Right kidney (tissue), 1 donor: ENCODE measurements at regions not wholly inside any gene's neighbourhood (a gene's known extent, or its start where the extent isn't known, plus 50 kb on each side); places are given as distances from the start of the nearest gene placed in this dataset.
"Not testable (repeated sequence)": the region's sequence is repeated elsewhere in the genome, so short reads cannot be mapped to it uniquely, and the experiment has no call there.

ENCODE experiments used
- DNase-seq: peaks from one replicate; pipeline ENCODE4 v3.0.0-alpha.2; 2016

- DNase-seq = no peak
These were observed 52.5 kb upstream of the RESF1 start for GRCh38 chr12:31906557-31907301.

DNA sequence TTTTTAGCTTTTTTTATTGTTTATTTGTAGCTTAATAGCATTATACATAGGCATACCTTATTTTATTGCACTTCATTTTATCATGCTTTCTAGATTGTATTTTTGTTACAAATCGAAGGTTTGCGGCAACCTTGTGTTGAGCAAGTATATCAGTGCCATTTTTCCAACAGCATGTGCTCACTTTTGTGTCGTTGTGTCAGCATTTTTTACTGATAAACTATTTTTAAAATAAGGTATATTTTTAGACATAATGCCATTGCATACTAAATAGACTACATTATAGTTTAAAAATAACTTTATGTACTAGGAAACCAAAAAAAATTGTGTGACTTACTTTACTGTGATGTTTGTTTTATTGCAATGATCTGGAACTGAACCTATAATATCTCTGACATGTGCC, 56.2 kb upstream of the RESF1 start:
- no peak for DNase-seq

DNA sequence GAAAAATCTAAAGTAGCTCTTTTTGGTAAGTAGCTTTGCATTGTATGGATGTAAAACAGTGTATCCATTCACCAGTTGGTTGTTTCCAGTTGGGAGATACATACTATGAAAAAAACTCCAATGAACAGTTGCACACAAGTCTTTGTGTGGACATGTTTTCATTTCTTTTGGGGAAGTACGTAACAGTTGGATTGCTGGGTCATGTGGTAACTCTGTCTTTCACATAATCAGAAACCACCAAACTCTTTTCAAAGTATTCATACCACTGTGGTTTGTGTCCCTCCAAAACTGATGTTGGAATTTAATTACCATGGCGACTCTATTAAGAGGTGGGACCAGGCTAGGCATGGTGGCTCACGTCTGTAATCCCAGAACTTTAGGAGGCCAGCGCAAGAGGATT, 58.9 kb upstream of the RESF1 start:
- no peak for DNase-seq

DNA sequence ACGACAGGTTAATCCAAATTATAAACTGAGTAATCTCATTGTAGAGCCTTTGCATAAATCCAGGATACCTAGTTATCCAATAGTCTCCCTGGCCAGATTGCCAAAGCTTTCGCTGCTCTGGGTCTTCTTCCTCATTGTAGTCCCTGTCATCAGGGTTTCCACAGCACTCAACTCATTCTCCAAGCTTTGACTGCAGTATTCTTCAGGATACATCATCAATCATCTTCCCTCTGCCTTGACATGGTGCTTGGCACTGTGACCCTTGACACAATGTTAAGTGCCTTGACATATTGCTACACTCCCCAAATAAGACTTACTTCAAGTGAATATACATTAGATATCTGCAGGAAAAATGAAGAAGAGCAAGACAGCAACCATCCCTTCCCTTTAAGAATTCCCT, 60.1 kb upstream of the RESF1 start:
- no peak for DNase-seq

DNA sequence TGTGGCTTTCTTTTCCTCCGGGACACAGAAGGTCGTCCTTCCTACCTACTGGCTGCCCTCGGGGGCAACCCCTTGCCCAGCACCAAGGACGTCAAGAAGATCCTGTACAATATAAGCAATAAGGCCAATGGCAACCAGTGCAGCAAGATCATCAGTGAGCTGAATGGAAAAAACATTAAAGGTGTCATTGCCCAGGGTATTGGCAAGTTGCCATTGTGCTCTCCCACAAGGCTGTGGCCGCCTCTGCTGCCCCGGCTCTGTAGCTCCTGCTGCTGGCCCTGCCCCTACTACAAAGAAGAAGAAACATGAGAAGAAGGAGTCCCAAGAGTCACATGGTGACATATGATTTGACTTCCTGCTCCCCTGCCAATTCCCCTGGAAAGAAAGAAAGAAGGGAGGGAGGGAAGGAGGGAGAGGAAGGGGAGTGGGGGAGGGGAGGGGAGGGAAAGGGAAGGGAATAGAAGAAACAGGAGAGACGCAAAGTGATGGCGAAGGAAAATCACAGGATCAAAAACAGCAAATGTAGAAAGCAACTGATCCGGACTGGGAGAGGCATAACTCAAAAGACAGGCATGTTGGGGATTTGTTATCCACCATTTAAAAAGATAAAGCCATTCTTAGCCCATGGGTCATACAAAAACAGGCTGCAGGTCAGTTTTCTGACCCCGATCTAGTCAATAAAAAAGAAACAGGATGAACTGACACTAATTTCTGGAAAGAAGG, 61.3 kb upstream of the RESF1 start:
- peak; percentile 31 for DNase-seq

DNA sequence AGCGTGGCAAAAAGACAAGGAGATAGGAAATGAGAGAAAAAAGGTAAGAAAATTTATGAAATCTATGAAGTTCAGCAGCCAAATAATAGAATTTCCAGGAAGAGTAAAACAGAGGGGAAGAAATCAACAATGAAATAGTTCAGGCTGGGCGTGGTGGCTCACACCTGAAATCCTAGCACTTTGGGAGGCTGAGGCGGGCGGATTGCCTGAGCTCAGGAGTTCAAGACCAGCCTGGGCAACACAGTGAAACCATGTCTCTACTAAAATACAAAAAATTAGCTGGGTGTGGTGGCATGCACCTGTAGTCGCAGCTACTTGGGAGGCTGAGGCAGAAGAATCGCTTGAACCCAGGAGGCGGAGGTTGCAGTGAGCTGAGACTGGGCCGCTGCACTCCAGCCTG, 62.1 kb upstream of the RESF1 start:
- not testable (repeated sequence) for DNase-seq

DNA sequence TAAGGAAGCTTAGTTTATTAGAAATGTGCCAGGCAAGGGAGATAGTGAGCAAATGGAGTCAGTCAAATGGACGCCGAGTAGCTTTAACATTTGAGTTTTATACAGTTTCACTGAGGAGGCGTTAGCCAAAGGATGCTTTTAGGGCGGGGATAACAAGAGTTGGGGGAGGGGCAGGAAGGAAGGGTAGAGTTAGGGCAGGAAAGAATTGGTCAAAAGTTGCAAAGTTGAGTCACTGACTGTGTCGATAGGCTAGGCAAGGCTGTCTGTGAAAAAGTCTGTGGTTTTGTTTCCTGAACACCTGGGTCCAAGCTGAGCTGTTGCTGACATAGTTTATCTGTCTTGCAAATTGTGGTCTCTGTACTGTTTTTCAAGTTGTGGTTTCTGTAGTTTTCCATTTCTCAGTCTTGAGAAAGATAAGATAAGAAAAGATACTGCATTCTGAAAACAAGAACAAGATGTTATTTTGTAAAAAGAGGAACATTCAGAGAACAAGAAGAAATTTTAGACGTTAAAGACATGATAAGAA, 62.6 kb upstream of the RESF1 start:
- DNase-seq = no peak

DNA sequence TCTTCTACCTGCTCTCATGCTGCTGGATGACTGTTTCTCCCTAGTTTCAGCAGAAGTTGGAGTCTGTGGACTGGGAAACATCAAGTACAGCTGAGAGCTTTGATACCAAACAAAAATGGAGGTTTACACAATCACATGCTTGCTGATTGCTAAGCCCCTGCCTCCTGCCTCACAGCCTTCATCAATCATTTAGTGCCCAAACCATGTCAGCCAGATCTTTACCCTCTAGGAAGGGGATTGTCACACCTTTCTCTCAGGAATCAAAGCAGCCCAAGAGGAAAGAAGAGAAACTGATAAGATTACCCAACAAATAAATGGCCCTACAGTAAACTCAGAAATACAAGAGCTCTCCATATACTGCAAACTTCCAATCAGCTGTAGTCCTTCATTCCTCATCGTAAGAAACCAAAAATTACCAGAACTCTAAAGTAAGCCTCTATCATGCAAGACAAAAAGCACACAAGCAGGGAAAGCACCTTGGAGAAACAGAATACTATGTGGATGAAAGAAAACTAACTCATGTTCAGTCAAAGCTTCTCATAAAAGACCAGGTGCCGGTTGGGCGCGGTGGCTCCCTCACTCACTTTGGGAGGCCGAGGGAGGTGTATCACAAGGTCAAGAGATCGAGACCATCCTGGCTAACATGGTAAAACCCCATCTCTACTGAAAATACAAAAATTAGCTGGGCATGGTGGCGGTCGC, 63.6 kb upstream of the RESF1 start:
- no peak for DNase-seq

DNA sequence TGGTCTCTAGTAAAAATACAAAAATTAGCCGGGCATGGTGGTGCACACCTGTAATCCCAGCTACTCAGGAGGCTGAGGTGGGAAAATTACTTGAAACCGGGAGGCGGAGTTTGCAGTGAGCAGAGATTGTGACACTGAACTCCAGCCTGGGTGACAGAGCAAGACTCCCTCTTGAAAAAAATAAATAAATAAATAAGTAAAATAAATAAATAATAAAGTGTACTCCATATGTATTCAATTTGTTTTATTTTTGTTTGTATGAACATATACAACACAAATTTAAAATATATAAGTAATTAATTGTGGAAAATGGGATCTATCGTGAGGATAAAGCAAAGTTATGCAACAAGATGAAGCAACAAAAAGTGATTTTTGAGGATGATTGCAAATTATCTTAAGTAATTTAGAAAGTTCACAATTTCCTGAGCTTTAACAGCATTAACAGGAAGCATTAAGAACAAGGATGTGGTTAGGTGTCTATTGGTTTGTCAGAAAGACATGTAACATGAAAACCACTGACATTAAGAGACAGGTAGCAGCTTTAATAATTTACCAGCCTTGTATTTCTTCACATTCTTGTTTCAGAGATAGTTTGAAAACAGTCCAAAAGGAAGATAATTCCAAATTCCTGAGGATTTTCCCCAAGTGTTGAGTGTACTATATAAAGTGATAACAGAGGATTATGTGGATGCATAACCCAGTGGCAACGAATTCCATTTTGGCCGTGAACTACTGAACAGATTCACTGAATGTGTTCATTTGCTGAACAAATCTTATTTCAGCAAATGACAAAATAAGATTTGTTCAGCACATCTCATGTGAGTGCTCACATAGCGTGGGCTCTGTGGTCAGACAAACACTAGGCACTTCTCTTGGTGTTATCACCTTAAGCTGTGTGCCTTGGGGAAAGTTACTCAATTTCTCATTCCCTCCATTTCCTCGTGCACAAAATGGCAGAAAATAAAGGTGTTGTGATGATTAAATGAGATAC, 68.6 kb upstream of the RESF1 start:
- no peak for DNase-seq

DNA sequence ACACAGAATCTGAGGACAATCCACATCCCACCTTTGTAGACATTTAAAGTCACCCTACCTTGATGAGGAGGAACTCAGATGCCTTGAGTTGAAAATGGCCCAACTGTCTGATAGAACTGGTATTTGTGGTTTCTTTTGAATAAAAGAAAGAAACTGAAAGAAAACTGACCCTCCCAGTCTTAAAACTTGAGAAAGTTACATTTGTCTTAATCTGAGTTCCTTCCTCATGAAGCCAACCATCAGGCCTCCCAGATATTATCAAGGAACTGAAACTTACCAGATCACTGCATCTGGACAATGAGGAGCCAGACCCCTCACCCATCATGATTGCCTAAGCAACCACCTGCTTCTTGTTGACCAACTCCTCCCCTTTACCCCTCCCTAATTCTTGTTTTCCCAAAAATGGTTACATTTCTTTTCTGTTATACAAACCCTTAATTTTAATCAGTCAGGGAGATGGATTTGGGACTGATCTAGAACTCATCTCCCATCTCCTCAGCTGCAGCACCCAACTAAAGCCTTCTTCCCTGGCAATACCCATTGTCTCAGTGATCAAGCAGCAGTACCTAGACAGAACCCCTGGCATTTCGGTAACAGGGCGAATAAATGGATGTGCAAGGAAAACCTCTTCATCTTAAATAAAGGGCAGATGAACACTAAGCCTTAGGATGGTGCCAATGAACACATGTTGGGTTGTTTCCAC, 72.0 kb upstream of the RESF1 start:
- DNase-seq = no peak

- DNase-seq = not testable (repeated sequence)
These were observed 76.5 kb upstream of the RESF1 start for GRCh38 chr12:31882682-31883081.

- DNase-seq = no peak
These were observed 78.9 kb upstream of the RESF1 start for GRCh38 chr12:31880340-31880739.

DNA sequence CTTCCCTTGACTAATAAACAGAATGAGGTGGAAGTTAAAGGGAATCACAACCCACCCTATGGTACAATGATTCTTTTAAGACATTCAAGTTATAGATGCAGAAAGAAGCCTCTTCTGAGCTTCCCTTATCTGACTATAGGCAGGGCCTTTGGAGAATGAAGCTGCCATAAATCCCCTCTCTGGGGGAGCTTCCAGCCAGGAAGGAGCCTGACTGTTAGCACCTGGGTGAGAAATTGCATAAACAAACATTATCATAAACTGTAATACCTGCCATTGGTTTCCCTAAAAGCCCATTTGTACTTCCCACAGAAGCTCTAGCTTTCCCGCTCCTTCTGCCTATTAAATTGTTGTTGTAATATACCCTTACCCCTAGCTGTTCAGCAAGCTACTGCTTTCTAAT, 81.3 kb upstream of the RESF1 start:
- DNase-seq = no peak

- peak; percentile 37 for DNase-seq
These were observed 82.4 kb upstream of the RESF1 start for GRCh38 chr12:31876568-31877424.

GRCh38 chr12:31875609-31875964, 83.6 kb upstream of the RESF1 start:
- no peak for DNase-seq

DNA sequence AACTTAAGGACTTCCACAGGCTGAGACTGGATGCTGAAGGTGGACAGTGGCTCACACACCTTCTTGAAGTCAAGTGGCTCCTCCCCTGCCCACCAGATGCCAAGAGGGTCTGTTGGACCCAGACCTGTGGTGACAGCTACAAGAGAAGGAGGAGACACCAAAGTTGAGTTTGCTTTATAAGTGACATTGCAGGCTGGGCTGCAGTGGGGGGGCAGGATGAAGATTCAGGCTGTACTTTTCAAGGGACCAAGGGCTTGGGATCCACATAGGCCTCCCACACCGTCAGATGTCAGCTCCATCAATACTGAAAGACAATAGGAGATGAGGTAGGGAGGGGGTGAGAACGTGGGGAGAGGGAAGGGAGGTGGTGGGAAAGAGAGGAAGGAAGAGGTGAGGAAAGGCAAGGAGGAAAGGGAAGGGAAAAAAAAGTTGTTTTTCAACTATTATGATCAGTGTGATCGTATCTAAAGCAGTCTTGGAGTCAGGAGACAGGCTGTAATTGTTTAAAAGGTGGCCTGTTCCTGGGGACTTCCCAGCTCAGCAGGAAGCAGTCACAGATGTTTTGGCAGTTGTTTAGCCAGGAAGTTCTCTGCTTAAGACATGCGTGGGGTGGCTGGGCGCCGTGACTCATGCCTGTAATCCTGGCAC, 84.1 kb upstream of the RESF1 start:
- no peak for DNase-seq

GRCh38 chr12:31872831-31873604, 86.2 kb upstream of the RESF1 start:
- no peak for DNase-seq

DNA sequence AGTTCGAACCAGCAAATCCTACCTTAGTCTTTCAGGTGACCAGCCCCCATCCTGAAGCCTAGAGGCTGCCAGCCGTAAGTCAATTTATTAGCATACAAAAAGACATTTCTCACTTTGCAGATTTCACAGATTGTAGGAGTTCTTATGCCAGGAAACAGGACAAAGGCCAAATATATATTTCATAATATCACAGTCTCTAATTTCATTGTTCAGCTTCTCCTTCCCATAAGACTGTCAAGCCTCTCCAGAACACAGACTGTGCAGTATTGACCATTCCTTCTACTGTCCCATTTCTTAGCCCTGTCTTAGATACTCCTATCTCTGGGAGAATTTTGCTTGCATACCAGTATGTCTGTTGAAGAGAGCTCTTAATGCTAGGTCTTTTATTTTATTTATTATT, 89.2 kb upstream of the RESF1 start:
- DNase-seq = no peak

- DNase-seq = no peak
These were observed 90.2 kb upstream of the RESF1 start for GRCh38 chr12:31868965-31869364.
